HEK293T (cell line): ENCODE measurements at regions not wholly inside any gene's neighbourhood (a gene's known extent, or its start where the extent isn't known, plus 50 kb on each side); places are given as distances from the start of the nearest gene placed in this dataset.

Experiments used
- CTCF ChIA-PET: fragments of 350-600 bp; formaldehyde crosslinking; extraction: SDS; loops from one replicate; lab custom pipeline; 2021; ENCODE audit warnings: antibody characterized with exemption, inconsistent platforms; lab: Yijun Ruan, JAX
- POLR2A ChIA-PET: fragments of 350-600 bp; formaldehyde crosslinking; extraction: SDS; loops from one replicate; lab custom pipeline; 2020; ENCODE audit warnings: antibody characterized with exemption, inconsistent platforms; lab: Yijun Ruan, JAX
- DNase-seq: peaks from one replicate; pipeline ENCODE4 v3.0.0; 2012; ENCODE audit warnings: mixed read lengths; ENCODE audit errors: extremely low spot score
- ARNT ChIP-seq: fragments of 450-650 bp; IDR thresholded peaks from 2 replicates; pipeline ENCODE4 v1.6.1; 2017; ENCODE audit warnings: mild to moderate bottlenecking
- BHLHE40 ChIP-seq: fragments of 450-650 bp; IDR thresholded peaks from 2 replicates; pipeline ENCODE4 v1.6.1; 2016; ENCODE audit warnings: mild to moderate bottlenecking, moderate library complexity, borderline replicate concordance
- CTBP1 ChIP-seq: fragments of 450-650 bp; IDR thresholded peaks from 2 replicates; pipeline ENCODE4 v1.6.1; 2016; ENCODE audit warnings: borderline replicate concordance
- ELF4 ChIP-seq: fragments of 450-650 bp; IDR thresholded peaks from 2 replicates; pipeline ENCODE4 v1.6.1; 2017; ENCODE audit warnings: antibody characterized with exemption
- FOXA1 ChIP-seq: fragments of 450-650 bp; IDR thresholded peaks from 2 replicates; pipeline ENCODE4 v1.6.1; 2016; ENCODE audit warnings: mild to moderate bottlenecking
- FOXK2 ChIP-seq: fragments of 450-650 bp; IDR thresholded peaks from 2 replicates; pipeline ENCODE4 v1.6.1; 2016; ENCODE audit warnings: mild to moderate bottlenecking
- FOXM1 ChIP-seq: fragments of 450-650 bp; IDR thresholded peaks from 2 replicates; pipeline ENCODE4 v1.6.1; 2017; ENCODE audit warnings: mild to moderate bottlenecking, borderline replicate concordance
- HDGF ChIP-seq: fragments of 450-650 bp; IDR thresholded peaks from 2 replicates; pipeline ENCODE4 v1.6.1; 2017; ENCODE audit warnings: antibody characterized with exemption, borderline replicate concordance
- L3MBTL2 ChIP-seq: fragments of 450-650 bp; conservative IDR thresholded peaks from 2 replicates; pipeline ENCODE4 v1.6.1; 2016; ENCODE audit warnings: mild to moderate bottlenecking
- LEF1 ChIP-seq: fragments of 450-650 bp; IDR thresholded peaks from 2 replicates; pipeline ENCODE4 v1.6.1; 2017; ENCODE audit warnings: mild to moderate bottlenecking, borderline replicate concordance
- NFRKB ChIP-seq: fragments of 450-650 bp; IDR thresholded peaks from 2 replicates; pipeline ENCODE4 v1.6.1; 2016; ENCODE audit warnings: mild to moderate bottlenecking, moderate library complexity
- SP1 ChIP-seq: fragments of 450-650 bp; IDR thresholded peaks from 2 replicates; pipeline ENCODE4 v1.6.1; 2017
- SUZ12 ChIP-seq: fragments of 450-650 bp; IDR thresholded peaks from 2 replicates; pipeline ENCODE4 v1.6.1; 2016; ENCODE audit warnings: mild to moderate bottlenecking
- TARDBP ChIP-seq: fragments of 450-650 bp; IDR thresholded peaks from 2 replicates; pipeline ENCODE4 v1.6.1; 2016
- ZNF384 ChIP-seq: fragments of 450-650 bp; IDR thresholded peaks from 2 replicates; pipeline ENCODE4 v1.6.1; 2016
- TF ChIP-seq, protein P1 (sequence below): fragments of 450-650 bp; IDR thresholded peaks from 2 replicates; pipeline ENCODE4 v1.6.1; 2016

DNA sequence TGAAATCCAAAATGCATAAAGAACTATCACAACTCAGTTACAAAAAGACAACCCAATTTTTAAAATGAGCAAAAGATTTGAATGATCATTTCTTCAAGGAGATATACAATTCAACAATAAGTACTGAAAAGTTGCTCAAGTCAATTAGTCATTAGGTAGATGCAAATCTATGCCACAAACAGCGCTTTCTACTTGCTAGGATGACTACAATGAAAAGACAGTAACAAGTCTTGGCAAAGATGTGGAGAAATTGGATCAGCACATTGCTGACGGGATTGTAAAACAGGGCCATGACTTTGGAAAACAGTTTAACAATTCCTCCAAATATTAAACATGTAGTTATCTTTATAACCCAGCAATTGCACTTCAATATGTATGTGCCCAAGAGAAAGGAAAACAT is 166.3 kb upstream of the MC4R start:
- CTCF ChIA-PET: no interaction called here
- POLR2A ChIA-PET: no interaction called here
- DNase-seq: no peak
- TF ChIP-seq SUZ12 (no peak), BHLHE40 (no peak), FOXM1 (no peak)

DNA sequence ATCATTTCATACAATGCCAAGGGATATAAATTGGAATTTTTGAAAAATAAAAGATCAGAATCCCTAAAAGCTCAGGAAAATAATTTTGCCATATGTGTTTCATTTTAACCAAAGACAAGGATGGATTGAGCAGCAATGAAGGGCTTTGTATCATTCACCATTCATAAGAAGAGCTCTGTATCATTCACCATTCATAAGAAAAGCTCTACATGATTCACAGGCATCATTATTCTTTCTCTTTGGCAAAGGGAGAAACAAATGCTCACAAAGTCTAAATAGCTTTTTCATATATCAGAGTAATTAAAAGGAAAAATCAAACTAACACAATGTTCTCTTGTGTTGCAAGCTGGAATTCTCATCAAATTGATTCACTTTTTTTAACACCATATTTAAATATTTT is 169.1 kb upstream of the MC4R start:
- TF ChIP-seq FOXA1: no peak
- TF ChIP-seq, protein P1, sequence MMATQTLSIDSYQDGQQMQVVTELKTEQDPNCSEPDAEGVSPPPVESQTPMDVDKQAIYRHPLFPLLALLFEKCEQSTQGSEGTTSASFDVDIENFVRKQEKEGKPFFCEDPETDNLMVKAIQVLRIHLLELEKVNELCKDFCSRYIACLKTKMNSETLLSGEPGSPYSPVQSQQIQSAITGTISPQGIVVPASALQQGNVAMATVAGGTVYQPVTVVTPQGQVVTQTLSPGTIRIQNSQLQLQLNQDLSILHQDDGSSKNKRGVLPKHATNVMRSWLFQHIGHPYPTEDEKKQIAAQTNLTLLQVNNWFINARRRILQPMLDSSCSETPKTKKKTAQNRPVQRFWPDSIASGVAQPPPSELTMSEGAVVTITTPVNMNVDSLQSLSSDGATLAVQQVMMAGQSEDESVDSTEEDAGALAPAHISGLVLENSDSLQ: no peak
- TF ChIP-seq ZNF384: no peak
- TF ChIP-seq TARDBP: no peak
- POLR2A ChIA-PET: no interaction called here
- DNase-seq: no peak
- CTCF ChIA-PET: no interaction called here

DNA sequence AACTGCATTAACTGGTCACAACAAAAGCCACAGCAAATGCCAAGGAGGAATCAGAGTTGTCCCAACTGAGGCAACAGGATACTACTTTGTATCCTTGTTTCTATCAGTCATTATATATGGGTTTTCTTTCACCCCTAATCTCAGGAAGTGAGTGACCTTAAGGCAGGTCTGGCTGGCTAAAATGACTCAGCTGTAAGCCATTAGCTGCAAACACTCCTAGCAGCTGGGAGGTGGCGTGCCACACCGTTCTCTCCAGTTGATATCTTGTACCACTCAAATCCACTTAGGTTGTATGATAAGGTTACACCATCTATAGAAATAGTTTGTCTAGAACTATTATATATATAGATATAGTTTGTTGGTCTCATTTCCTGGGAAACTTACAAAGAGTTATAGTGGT is 171.1 kb upstream of the MC4R start:
- POLR2A ChIA-PET: no interaction called here

DNA sequence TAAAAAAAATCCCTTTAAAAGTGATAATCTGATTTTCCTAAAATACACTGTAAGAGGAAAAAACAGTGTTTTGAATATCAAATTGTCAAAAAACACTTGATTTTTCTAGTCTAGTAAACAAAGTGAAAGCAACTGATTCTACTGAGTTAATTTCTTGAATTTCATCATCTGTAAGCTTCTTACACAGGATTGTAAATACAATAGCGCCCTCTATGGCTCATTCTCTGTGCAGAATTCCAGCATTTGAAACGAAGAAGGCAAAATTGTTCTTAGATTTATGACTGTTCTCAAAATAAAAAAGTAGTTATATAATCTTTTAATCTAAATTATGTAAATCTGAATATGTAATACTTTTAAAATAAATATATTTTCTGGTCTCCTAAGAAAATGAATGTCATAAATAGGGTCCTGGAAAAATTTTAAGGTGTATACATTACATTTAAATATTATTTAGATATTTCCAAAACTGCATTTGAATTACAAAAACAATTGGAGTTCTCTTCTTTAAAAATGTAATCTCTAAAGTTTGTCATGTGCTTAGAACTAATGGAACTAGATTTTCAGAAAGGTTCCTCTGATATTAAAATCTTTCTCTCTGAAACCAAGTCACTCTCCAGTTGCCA is 176.9 kb upstream of the MC4R start:
- ChIA-PET POLR2A (no interaction called here), CTCF (interaction anchor here (1.4 kb wide), 1 partner anchor 553 kb away, joined by 10 read pairs; no protein-coding TSS in a partner anchor)
- TF ChIP-seq FOXM1 (no peak), BHLHE40 (no peak), CTBP1 (no peak), LEF1 (no peak), L3MBTL2 (no peak), FOXK2 (no peak), FOXA1 (no peak), NFRKB (no peak), ARNT (no peak), SP1 (no peak)
- TF ChIP-seq, protein P1: no peak
- DNase-seq: peak; percentile 4

More for the DNA sequence above, 171.1 kb upstream of the MC4R start:
- CTCF ChIA-PET: no interaction called here
- DNase-seq: no peak
- no peak for TF ChIP-seq HDGF
- TF ChIP-seq NFRKB: no peak
- no peak for TF ChIP-seq FOXA1
- TF ChIP-seq FOXM1: no peak
- no peak for TF ChIP-seq ZNF384
- TF ChIP-seq CTBP1: no peak
- no peak for TF ChIP-seq FOXK2
- TF ChIP-seq ARNT: no peak
- no peak for TF ChIP-seq TARDBP
- TF ChIP-seq, protein P1: no peak
- TF ChIP-seq ELF4: no peak
- no peak for TF ChIP-seq SP1
- TF ChIP-seq BHLHE40: no peak

DNA sequence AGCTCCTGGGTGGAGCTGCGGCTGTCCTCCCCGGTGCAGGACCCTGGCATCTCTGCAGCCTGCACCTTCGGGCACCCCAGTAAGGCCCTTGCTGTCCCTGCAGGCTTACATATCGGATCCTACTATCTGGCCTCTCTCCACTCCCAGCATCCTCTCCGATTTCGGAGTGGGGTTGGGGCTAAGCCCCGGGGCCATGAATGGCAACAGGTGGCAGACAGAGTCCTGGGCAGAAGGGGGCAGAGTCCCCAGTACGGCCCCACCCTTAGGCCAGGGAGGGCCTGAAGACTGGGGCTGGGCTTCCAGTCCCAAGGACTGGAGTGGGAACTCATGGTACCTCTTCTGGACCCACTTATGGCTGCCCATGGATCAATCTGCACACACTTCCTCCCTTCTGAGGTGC is 180.4 kb upstream of the MC4R start:
- CTCF ChIA-PET: no interaction called here
- POLR2A ChIA-PET: no interaction called here
- no peak for DNase-seq
- no peak for TF ChIP-seq ZNF384
- TF ChIP-seq BHLHE40: no peak
- no peak for TF ChIP-seq L3MBTL2
- no peak for TF ChIP-seq FOXM1
- TF ChIP-seq, protein P1: no peak
- TF ChIP-seq TARDBP: no peak

DNA sequence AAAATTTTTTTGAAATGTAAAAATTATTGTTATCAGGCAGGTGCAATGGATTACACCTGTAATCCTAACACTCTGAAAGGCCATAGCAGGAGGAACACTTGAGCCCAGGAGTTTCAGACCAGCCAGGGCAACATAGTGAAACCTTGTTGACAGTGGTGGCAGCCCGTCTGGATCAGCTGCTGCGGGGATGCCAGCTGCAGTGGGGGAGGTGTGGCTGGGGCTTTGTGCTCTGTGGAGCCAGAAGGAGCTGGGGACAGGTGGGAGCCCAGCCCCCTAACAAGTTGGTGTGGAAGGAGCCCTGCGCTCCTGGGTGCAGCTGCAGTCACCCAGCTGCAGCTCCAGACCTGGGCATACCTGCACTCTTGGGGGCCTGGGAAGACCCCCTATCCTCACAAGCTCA is 182.4 kb upstream of the MC4R start:
- ChIA-PET CTCF (no interaction called here), POLR2A (interaction anchor here (1.0 kb wide), 1 partner anchor 654 kb away, joined by 3 read pairs; no protein-coding TSS in a partner anchor)
- no peak for DNase-seq
- TF ChIP-seq FOXA1 (no peak), NFRKB (no peak), BHLHE40 (no peak), L3MBTL2 (no peak), ARNT (no peak), SP1 (no peak), HDGF (no peak), FOXM1 (no peak), FOXK2 (no peak), ZNF384 (no peak), ELF4 (no peak), TARDBP (no peak), SUZ12 (no peak), LEF1 (no peak), CTBP1 (no peak)
- TF ChIP-seq, protein P1: no peak
